Fibroblast of lung (primary cell): ENCODE measurements at regions not wholly inside any gene's neighbourhood (a gene's known extent, or its start where the extent isn't known, plus 50 kb on each side); places are given as distances from the start of the nearest gene placed in this dataset.

Experiments used
- DNase-seq, 2 donors: peaks; one replicate each; pipeline versions ENCODE4 v3.0.0 to v3.0.0-alpha.2; 2010; ENCODE audit warnings: low read depth in 2 of 2
- H2AFZ ChIP-seq: 2 replicates; pipeline ENCODE4 v1.5.1; 2012; ENCODE audit warnings: low read length, control low read depth, inconsistent platforms
- H3K27ac ChIP-seq: 2 replicates; pipeline ENCODE4 v1.5.1; 2011; ENCODE audit warnings: low read length, control low read depth; ENCODE audit not compliant: insufficient read depth
- H3K27me3 ChIP-seq: 2 replicates; pipeline ENCODE4 v1.5.1; 2011; ENCODE audit warnings: mild to moderate bottlenecking, low read length; ENCODE audit not compliant: control insufficient read depth, insufficient read depth
- H3K36me3 ChIP-seq: 2 replicates; pipeline ENCODE4 v1.5.1; 2011; ENCODE audit warnings: low read length; ENCODE audit not compliant: control insufficient read depth, insufficient read depth
- H3K4me1 ChIP-seq: 2 replicates; pipeline ENCODE4 v1.5.1; 2011; ENCODE audit warnings: low read length; ENCODE audit not compliant: control insufficient read depth, insufficient read depth; ENCODE audit errors: extremely low read depth
- H3K4me2 ChIP-seq: 2 replicates; pipeline ENCODE4 v1.5.1; 2011; ENCODE audit warnings: low read length, control low read depth; ENCODE audit not compliant: insufficient read depth; ENCODE audit errors: extremely low read depth
- H3K4me3 ChIP-seq, 4 experiments: fragments of 200-600 bp in 1 of 4; sonication (generic) in 1 of 4; replicated peaks in 1 of 4; 2 replicates each; pipeline ENCODE4 v1.5.1; 2011 to 2016; ENCODE audit warnings: low read length in 4 of 4, low read depth in 3 of 4, mild to moderate bottlenecking in 3 of 4, control low read depth in 2 of 4, inconsistent platforms in 1 of 4, mixed read lengths in 1 of 4; ENCODE audit not compliant: insufficient read depth in 1 of 4; ENCODE audit errors: control extremely low read depth in 1 of 4
- H3K79me2 ChIP-seq: 2 replicates; pipeline ENCODE4 v1.5.1; 2012; ENCODE audit warnings: mild to moderate bottlenecking, low read length, inconsistent platforms; ENCODE audit not compliant: control insufficient read depth, insufficient read depth
- H3K9ac ChIP-seq: 2 replicates; pipeline ENCODE4 v1.5.1; 2011; ENCODE audit warnings: mild to moderate bottlenecking, low read length, control low read depth; ENCODE audit not compliant: insufficient read depth
- H3K9me3 ChIP-seq: 2 replicates; pipeline ENCODE4 v1.5.1; 2012; ENCODE audit warnings: low read depth, low read length; ENCODE audit not compliant: control insufficient read depth, insufficient read depth
- H4K20me1 ChIP-seq: 2 replicates; pipeline ENCODE4 v1.5.1; 2011; ENCODE audit warnings: low read length; ENCODE audit not compliant: control insufficient read depth, insufficient read depth; ENCODE audit errors: extremely low read depth
- EZH2 ChIP-seq: IDR thresholded peaks from 2 replicates; pipeline ENCODE4 v1.5.1; 2012; ENCODE audit warnings: low read length, control low read depth, mild to moderate bottlenecking; ENCODE audit errors: missing control alignments
- TF ChIP-seq, protein P1 (sequence below), 2 donors: IDR thresholded peaks in 1 of 2; conservative IDR thresholded peaks in 1 of 2; 1 replicate in 1 of 2; 2 replicates in 1 of 2; pipeline ENCODE4 v1.5.1; 2011 to 2012; ENCODE audit warnings: low read length in 2 of 2, control low read depth in 1 of 2, inconsistent platforms in 1 of 2, low read depth in 1 of 2, mild to moderate bottlenecking in 1 of 2

DNA sequence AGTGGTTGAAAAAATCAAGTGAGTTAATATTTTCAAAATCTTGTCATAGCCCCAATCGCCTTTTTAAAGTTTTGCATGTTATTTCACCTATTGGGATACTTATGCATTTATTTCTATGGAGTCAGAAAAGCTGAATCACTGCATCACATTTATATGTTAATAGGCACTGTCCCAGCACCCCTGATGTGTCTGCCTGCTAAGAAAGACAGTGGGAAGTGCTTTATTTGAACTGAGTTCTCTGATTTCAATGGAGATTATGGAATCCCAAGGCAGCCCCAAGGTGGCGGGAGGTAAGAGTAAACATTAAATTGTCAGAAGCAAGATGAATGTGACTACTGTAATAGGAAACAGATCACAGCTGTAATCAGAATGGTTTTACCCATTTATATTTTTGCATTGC lies 2225.7 kb downstream of the NCAM2 start:
- no peak overlapping the region for H3K27ac ChIP-seq
- H3K27me3 ChIP-seq = no peaks in the 10 kb centered on the region
- H3K79me2 ChIP-seq = no peaks in the 10 kb centered on the region
- no peaks in the 10 kb centered on the region for H4K20me1 ChIP-seq
- H3K4me1 ChIP-seq = no peaks in the 10 kb centered on the region
- no peak overlapping the region for H3K9ac ChIP-seq
- H3K36me3 ChIP-seq = no peaks in the 10 kb centered on the region
- H2AFZ ChIP-seq = no peak overlapping the region
- DNase-seq = no peak
- H3K4me2 ChIP-seq = no peak overlapping the region
- no peak overlapping the region for H3K4me3 ChIP-seq
- no peaks in the 10 kb centered on the region for H3K9me3 ChIP-seq
- TF ChIP-seq, protein P1, sequence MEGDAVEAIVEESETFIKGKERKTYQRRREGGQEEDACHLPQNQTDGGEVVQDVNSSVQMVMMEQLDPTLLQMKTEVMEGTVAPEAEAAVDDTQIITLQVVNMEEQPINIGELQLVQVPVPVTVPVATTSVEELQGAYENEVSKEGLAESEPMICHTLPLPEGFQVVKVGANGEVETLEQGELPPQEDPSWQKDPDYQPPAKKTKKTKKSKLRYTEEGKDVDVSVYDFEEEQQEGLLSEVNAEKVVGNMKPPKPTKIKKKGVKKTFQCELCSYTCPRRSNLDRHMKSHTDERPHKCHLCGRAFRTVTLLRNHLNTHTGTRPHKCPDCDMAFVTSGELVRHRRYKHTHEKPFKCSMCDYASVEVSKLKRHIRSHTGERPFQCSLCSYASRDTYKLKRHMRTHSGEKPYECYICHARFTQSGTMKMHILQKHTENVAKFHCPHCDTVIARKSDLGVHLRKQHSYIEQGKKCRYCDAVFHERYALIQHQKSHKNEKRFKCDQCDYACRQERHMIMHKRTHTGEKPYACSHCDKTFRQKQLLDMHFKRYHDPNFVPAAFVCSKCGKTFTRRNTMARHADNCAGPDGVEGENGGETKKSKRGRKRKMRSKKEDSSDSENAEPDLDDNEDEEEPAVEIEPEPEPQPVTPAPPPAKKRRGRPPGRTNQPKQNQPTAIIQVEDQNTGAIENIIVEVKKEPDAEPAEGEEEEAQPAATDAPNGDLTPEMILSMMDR (conservative IDR thresholded peaks at IDR 0.05 in 1 of 2, IDR thresholded peaks at IDR 0.05 in 1 of 2; ENCODE audit: low read depth in 1 of 2, low read length in 2 of 2) = no peak

GRCh38 chr21:23218667-23219066 lies 2220.5 kb downstream of the NCAM2 start:
- no peak overlapping the region for H3K9ac ChIP-seq
- H3K79me2 ChIP-seq = no peaks in the 10 kb centered on the region
- H4K20me1 ChIP-seq = no peaks in the 10 kb centered on the region
- H3K4me3 ChIP-seq = no peak overlapping the region
- DNase-seq = no peak
- H3K36me3 ChIP-seq = no peaks in the 10 kb centered on the region
- no peaks in the 10 kb centered on the region for H3K4me1 ChIP-seq
- no peak overlapping the region for H3K4me2 ChIP-seq
- no peak overlapping the region for H2AFZ ChIP-seq
- no peaks in the 10 kb centered on the region for H3K9me3 ChIP-seq
- TF ChIP-seq, protein P1 (conservative IDR thresholded peaks at IDR 0.05 in 1 of 2, IDR thresholded peaks at IDR 0.05 in 1 of 2; ENCODE audit: low read depth in 1 of 2, low read length in 2 of 2) = no peak
- TF ChIP-seq EZH2 = no peak
- H3K27ac ChIP-seq = no peak overlapping the region
- no peaks in the 10 kb centered on the region for H3K27me3 ChIP-seq

DNA sequence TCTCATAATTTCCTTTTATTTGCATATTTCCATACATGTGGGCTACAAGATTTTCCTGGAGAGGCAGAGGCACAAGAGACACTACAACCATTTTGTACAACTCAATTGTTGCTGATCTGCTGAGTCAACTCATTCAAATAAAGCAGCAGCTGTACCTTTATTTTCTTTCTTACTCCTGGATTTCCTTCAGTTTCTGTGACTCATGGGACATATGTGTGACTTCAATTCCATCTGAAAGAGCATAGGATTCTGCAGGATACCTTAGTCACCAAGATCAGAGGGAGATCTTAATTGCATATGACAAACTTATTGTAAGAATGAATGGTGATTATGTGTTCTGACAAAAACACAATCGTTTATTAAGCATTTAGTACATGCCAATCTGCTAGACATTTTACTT lies 2219.4 kb downstream of the NCAM2 start:
- Histone ChIP-seq H3K4me3 (no peak overlapping the region), H3K36me3 (no peaks in the 10 kb centered on the region), H3K9me3 (no peaks in the 10 kb centered on the region), H3K79me2 (no peaks in the 10 kb centered on the region), H3K4me2 (no peak overlapping the region), H3K4me1 (no peaks in the 10 kb centered on the region), H3K27me3 (no peaks in the 10 kb centered on the region), H3K9ac (no peak overlapping the region), H4K20me1 (no peaks in the 10 kb centered on the region), H2AFZ (no peak overlapping the region), H3K27ac (no peak overlapping the region)
- no peak for DNase-seq
- no peak for TF ChIP-seq EZH2
- TF ChIP-seq, protein P1 (conservative IDR thresholded peaks at IDR 0.05 in 1 of 2, IDR thresholded peaks at IDR 0.05 in 1 of 2; ENCODE audit: low read depth in 1 of 2, low read length in 2 of 2) = no peak
